H1 (cell line): ENCODE measurements at regions not wholly inside any gene's neighbourhood (a gene's known extent, or its start where the extent isn't known, plus 50 kb on each side); places are given as distances from the start of the nearest gene placed in this dataset.

ENCODE experiments used
- CTCF ChIA-PET: fragments of 300-600 bp; sonication (Branson Sonifier 250); formaldehyde crosslinking; loops from one replicate; lab custom pipeline; 2021; ENCODE audit not compliant: partially characterized antibody; lab: Charles Lee
- POLR2A ChIA-PET: fragments of 300-600 bp; sonication (Branson Sonifier 250); formaldehyde crosslinking; loops from one replicate; lab custom pipeline; 2021; ENCODE audit warnings: inconsistent platforms; ENCODE audit not compliant: partially characterized antibody; lab: Charles Lee
- DNase-seq, 2 experiments: peaks; one replicate each; pipeline versions ENCODE4 v3.0.0 to v3.0.0-alpha.2; 2010 to 2022; ENCODE audit warnings: low spot score in 2 of 2, low read depth in 1 of 2, mixed read lengths in 1 of 2
- FAIRE-seq: peaks from 2 replicates; lab custom pipeline; 2011; peaks lifted over from hg19 to GRCh38; lab: Jason Lieb, UNC
- H2AFZ ChIP-seq: 2 replicates; pipeline ENCODE4 v1.8.1; 2012; ENCODE audit warnings: low read length, inconsistent platforms
- H2AK5ac ChIP-seq: 2 replicates; pipeline ENCODE4 v1.6.1; 2013; ENCODE audit warnings: low read depth, low read length
- H2BK120ac ChIP-seq: replicated peaks from 2 replicates; pipeline ENCODE3; 2013; ENCODE audit warnings: low read depth, low read length, inconsistent platforms
- H2BK12ac ChIP-seq: 2 replicates; pipeline ENCODE4 v1.6.1; 2013; ENCODE audit warnings: low read depth, low read length
- H2BK15ac ChIP-seq: 2 replicates; pipeline ENCODE4 v1.6.1; 2013; ENCODE audit warnings: low read length
- H2BK20ac ChIP-seq: 2 replicates; pipeline ENCODE4 v1.6.1; 2013; ENCODE audit warnings: low read length
- H2BK5ac ChIP-seq: 2 replicates; pipeline ENCODE4 v1.6.1; 2013; ENCODE audit warnings: low read depth, low read length
- H3K14ac ChIP-seq: 2 replicates; pipeline ENCODE4 v1.6.1; 2013; ENCODE audit warnings: inconsistent platforms; ENCODE audit not compliant: insufficient read length
- H3K18ac ChIP-seq: 2 replicates; pipeline ENCODE4 v1.6.1; 2013; ENCODE audit warnings: low read length; ENCODE audit errors: extremely low read depth
- H3K23ac ChIP-seq: 2 replicates; pipeline ENCODE4 v1.6.1; 2013; ENCODE audit warnings: inconsistent platforms; ENCODE audit not compliant: insufficient read length
- H3K23me2 ChIP-seq: 2 replicates; pipeline ENCODE4 v1.6.1; 2013; ENCODE audit warnings: low read depth, low read length
- H3K27ac ChIP-seq: 2 replicates; pipeline ENCODE4 v1.6.1; 2011; ENCODE audit warnings: low read depth, low read length, inconsistent platforms
- H3K27me3 ChIP-seq, 4 experiments: replicated peaks in 1 of 4; 1 replicate in 1 of 4; 2 replicates in 3 of 4; pipeline versions ENCODE4 v1.6.1 to v1.8.1; 2011 to 2013; ENCODE audit warnings: low read length in 3 of 4, mild to moderate bottlenecking in 3 of 4, inconsistent platforms in 2 of 4, mixed read lengths in 2 of 4, moderate library complexity in 1 of 4; ENCODE audit not compliant: control insufficient read depth in 3 of 4, insufficient read depth in 3 of 4; ENCODE audit errors: extremely low read depth in 1 of 4
- H3K36me3 ChIP-seq, 4 experiments: 2 replicates each; pipeline versions ENCODE4 v1.6.1 to v1.8.1; 2011 to 2013; ENCODE audit warnings: mild to moderate bottlenecking in 4 of 4, low read length in 3 of 4, moderate library complexity in 2 of 4, control low read depth in 1 of 4, inconsistent platforms in 1 of 4; ENCODE audit not compliant: insufficient read depth in 4 of 4, control insufficient read depth in 2 of 4
- H3K4ac ChIP-seq: replicated peaks from 2 replicates; pipeline ENCODE3; 2013; ENCODE audit warnings: low read length, low read depth, mixed read lengths, inconsistent platforms; ENCODE audit not compliant: insufficient read length
- H3K4me1 ChIP-seq, 4 experiments: replicated peaks in 1 of 4; 1 replicate in 1 of 4; 2 replicates in 3 of 4; pipeline versions ENCODE4 v1.6.1 to v1.8.1; 2011 to 2013; ENCODE audit warnings: low read length in 3 of 4, inconsistent platforms in 2 of 4, mixed read lengths in 1 of 4; ENCODE audit not compliant: insufficient read depth in 4 of 4, control insufficient read depth in 3 of 4
- H3K4me2 ChIP-seq, 2 experiments: 2 replicates each; pipeline versions ENCODE4 v1.6.1 to v1.8.1; 2011 to 2013; ENCODE audit warnings: low read depth in 2 of 2, low read length in 2 of 2, control low read depth in 1 of 2, inconsistent platforms in 1 of 2, mild to moderate bottlenecking in 1 of 2; ENCODE audit not compliant: insufficient read depth in 1 of 2
- H3K4me3 ChIP-seq, 4 experiments: fragments of 200-600, 300-600 bp in 1 of 4; sonication (generic), shearing (Covaris generic), sonication (Bioruptor Twin) in 1 of 4; 2 replicates each; pipeline versions ENCODE4 v1.5.1 to v1.8.1; 2011 to 2016; ENCODE audit warnings: low read length in 4 of 4, low read depth in 3 of 4, control low read depth in 2 of 4, inconsistent platforms in 2 of 4, mild to moderate bottlenecking in 2 of 4, mixed read lengths in 1 of 4, moderate library complexity in 1 of 4; ENCODE audit not compliant: insufficient read depth in 2 of 4; ENCODE audit errors: extremely low read depth in 1 of 4
- H3K56ac ChIP-seq: replicated peaks from 2 replicates; pipeline ENCODE3; 2013; ENCODE audit warnings: low read depth, mild to moderate bottlenecking, mixed read lengths, low read length, inconsistent platforms; ENCODE audit not compliant: insufficient read length
- H3K79me1 ChIP-seq: 2 replicates; pipeline ENCODE4 v1.6.1; 2013; ENCODE audit warnings: low read depth, low read length, control low read depth
- H3K79me2 ChIP-seq, 2 experiments: 2 replicates each; pipeline versions ENCODE4 v1.6.1 to v1.8.1; 2012 to 2013; ENCODE audit warnings: low read length in 2 of 2, mild to moderate bottlenecking in 2 of 2, inconsistent platforms in 1 of 2; ENCODE audit not compliant: insufficient read depth in 2 of 2, control insufficient read depth in 1 of 2
- H3K9ac ChIP-seq, 4 experiments: replicated peaks in 1 of 4; 1 replicate in 1 of 4; 2 replicates in 3 of 4; pipeline versions ENCODE4 v1.6.1 to v1.8.1; 2011 to 2013; ENCODE audit warnings: low read depth in 3 of 4, low read length in 3 of 4, control low read depth in 2 of 4, mild to moderate bottlenecking in 2 of 4, moderate library complexity in 2 of 4, inconsistent platforms in 1 of 4; ENCODE audit errors: extremely low read depth in 1 of 4
- H3K9me3 ChIP-seq, 2 experiments: 2 replicates each; pipeline versions ENCODE4 v1.6.1 to v1.8.1; 2012 to 2013; ENCODE audit warnings: mild to moderate bottlenecking in 2 of 2, moderate library complexity in 2 of 2, control low read depth in 1 of 2, inconsistent platforms in 1 of 2, low read depth in 1 of 2, low read length in 1 of 2, mixed read lengths in 1 of 2; ENCODE audit not compliant: insufficient read depth in 2 of 2
- H4K20me1 ChIP-seq, 2 experiments: replicated peaks in 1 of 2; 2 replicates each; pipeline versions ENCODE3 to v1.8.1; 2011 to 2013; ENCODE audit warnings: inconsistent platforms in 2 of 2, low read length in 2 of 2, mild to moderate bottlenecking in 1 of 2; ENCODE audit not compliant: insufficient read depth in 2 of 2, control insufficient read depth in 1 of 2
- H4K5ac ChIP-seq: 2 replicates; pipeline ENCODE4 v1.6.1; 2013; ENCODE audit warnings: low read length, low read depth, mixed read lengths, inconsistent platforms; ENCODE audit not compliant: insufficient read length
- H4K8ac ChIP-seq: 2 replicates; pipeline ENCODE4 v1.8.0; 2013; ENCODE audit warnings: mild to moderate bottlenecking, moderate library complexity, low read length, inconsistent platforms; ENCODE audit not compliant: insufficient read depth; ENCODE audit errors: extremely low read depth
- H4K91ac ChIP-seq: replicated peaks from 2 replicates; pipeline ENCODE3; 2013; ENCODE audit warnings: low read length, mixed read lengths, inconsistent platforms; ENCODE audit not compliant: insufficient read length
- SIN3A ChIP-seq, 2 experiments: IDR thresholded peaks in 1 of 2; conservative IDR thresholded peaks in 1 of 2; 2 replicates each; pipeline ENCODE4 v1.6.1; 2011 to 2012; ENCODE audit warnings: low read length in 2 of 2, improper control_type of control experiment in 1 of 2, low read depth in 1 of 2, mild to moderate bottlenecking in 1 of 2
- WGBS, 2 experiments: shearing (Covaris generic) in 1 of 2; methylation state at CpG; one replicate each; pipeline versions ENCODE4 v1.1.6 to v1.1.7; 2013 to 2015; ENCODE audit warnings: low lambda C conversion rate in 2 of 2, mixed read lengths in 2 of 2, inconsistent platforms in 1 of 2, low coverage in 1 of 2, missing lambda C conversion rate in 1 of 2; ENCODE audit not compliant: insufficient replicate concordance in 2 of 2, insufficient coverage in 1 of 2, insufficient read length in 1 of 2; ENCODE audit errors: extremely low coverage in 1 of 2, missing lambda C conversion rate in 1 of 2; 5-methylcytosine and 5-hydroxymethylcytosine counted together

GRCh38 chr7:138285129-138285528 lies 174.9 kb upstream of the TRIM24 start:
- WGBS, 2 experiments = 86% methylated on average over 1 of the region's 1 CpG; no CpG with 5 or more reads in 1 of the 2 experiments
- no peak for FAIRE-seq
- TF ChIP-seq SIN3A (conservative IDR thresholded peaks at IDR 0.05 in 1 of 2, IDR thresholded peaks at IDR 0.05 in 1 of 2; ENCODE audit: low read depth in 1 of 2, low read length in 2 of 2) = no peak

More at GRCh38 chr7:138285129-138285528, 174.9 kb upstream of the TRIM24 start:
- ChIA-PET CTCF (no interaction called here), POLR2A (no interaction called here)
- H3K23ac ChIP-seq = no peak overlapping the region
- no peak overlapping the region for H4K5ac ChIP-seq
- no peaks in the 10 kb centered on the region for H3K4me1 ChIP-seq
- no peaks in the 10 kb centered on the region for H3K79me1 ChIP-seq
- peaks cover 8 to 12% of the 10 kb centered on the region in 2 experiments for H3K9me3 ChIP-seq
- H3K18ac ChIP-seq = no peak overlapping the region
- H4K8ac ChIP-seq = no peak overlapping the region
- H3K23me2 ChIP-seq = no peaks in the 10 kb centered on the region
- no peaks in the 10 kb centered on the region for H4K20me1 ChIP-seq
- H3K36me3 ChIP-seq = no peaks in the 10 kb centered on the region; a peak in 3 of 8 replicates
- H2BK12ac ChIP-seq = no peak overlapping the region
- no peak overlapping the region for H3K4me3 ChIP-seq
- no peak overlapping the region for H3K4me2 ChIP-seq
- H4K91ac ChIP-seq = no peak overlapping the region
- H3K27me3 ChIP-seq = no peaks in the 10 kb centered on the region
- H2BK15ac ChIP-seq = no peak overlapping the region
- no peak overlapping the region for H2AK5ac ChIP-seq
- H3K79me2 ChIP-seq = no peaks in the 10 kb centered on the region
- no peak overlapping the region for H2AFZ ChIP-seq
- no peak overlapping the region for H3K56ac ChIP-seq
- no peak overlapping the region for H2BK20ac ChIP-seq
- H2BK5ac ChIP-seq = no peak overlapping the region
- H3K27ac ChIP-seq = no peak overlapping the region
- H3K4ac ChIP-seq = no peak overlapping the region
- DNase-seq = peak in 1 of 2 experiments; percentile 13
- H3K9ac ChIP-seq = no peak overlapping the region
- no peak overlapping the region for H3K14ac ChIP-seq
- H2BK120ac ChIP-seq = no peak overlapping the region
